Ectodermal cell (in vitro differentiated cells): ENCODE measurements at regions not wholly inside any gene's neighbourhood (a gene's known extent, or its start where the extent isn't known, plus 50 kb on each side); places are given as distances from the start of the nearest gene placed in this dataset.

Experiments
- H3K27ac ChIP-seq: 2 replicates; pipeline ENCODE4 v1.7.0; 2013; ENCODE audit warnings: mild to moderate bottlenecking, low read depth, low read length; ENCODE audit not compliant: insufficient read depth, poor library complexity, severe bottlenecking
- H3K27me3 ChIP-seq: 2 replicates; pipeline ENCODE4 v1.7.0; 2013; ENCODE audit warnings: mild to moderate bottlenecking, low read length; ENCODE audit not compliant: insufficient read depth, control insufficient read depth, poor library complexity, severe bottlenecking
- H3K36me3 ChIP-seq: one replicate; pipeline ENCODE4 v1.7.0; 2013; ENCODE audit warnings: low read length; ENCODE audit not compliant: control insufficient read depth, insufficient read depth
- H3K4me1 ChIP-seq: one replicate; pipeline ENCODE4 v1.7.0; 2013; ENCODE audit warnings: low read length; ENCODE audit not compliant: control insufficient read depth, insufficient read depth
- H3K4me3 ChIP-seq: 2 replicates; pipeline ENCODE4 v1.7.0; 2013; ENCODE audit warnings: low read depth, low read length, control low read depth; ENCODE audit not compliant: insufficient read depth
- H3K9me3 ChIP-seq: 2 replicates; pipeline ENCODE4 v1.7.0; 2013; ENCODE audit warnings: mild to moderate bottlenecking, low read length, moderate library complexity; ENCODE audit not compliant: control insufficient read depth
- WGBS, 2 experiments: methylation state at CpG; one replicate each; pipeline ENCODE4 v1.1.7; 2013; ENCODE audit warnings: missing lambda C conversion rate in 2 of 2; 5-methylcytosine and 5-hydroxymethylcytosine counted together

DNA sequence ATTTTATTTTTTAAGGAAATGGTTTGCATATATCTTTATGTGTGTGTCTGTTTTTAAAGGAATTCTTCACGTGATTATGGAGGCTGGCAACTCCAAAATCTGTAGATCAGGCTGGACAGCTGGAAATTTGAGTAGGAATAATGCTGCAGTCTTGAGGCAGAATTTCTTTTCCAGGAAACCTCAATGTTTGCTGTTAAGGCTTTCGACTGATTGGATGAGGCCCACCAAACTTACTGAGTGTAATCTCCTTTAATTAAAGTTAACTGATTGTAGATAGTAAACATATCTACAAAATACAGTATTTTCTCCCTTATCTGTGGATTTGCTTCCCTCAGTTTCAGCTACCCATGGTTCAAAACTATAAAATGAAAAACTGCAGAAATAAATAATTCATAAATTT is 883.1 kb downstream of the TTLL7 start:
- WGBS, 2 experiments: 95 to 96% methylated on average over 1 to 2 of the region's 2 CpGs

DNA sequence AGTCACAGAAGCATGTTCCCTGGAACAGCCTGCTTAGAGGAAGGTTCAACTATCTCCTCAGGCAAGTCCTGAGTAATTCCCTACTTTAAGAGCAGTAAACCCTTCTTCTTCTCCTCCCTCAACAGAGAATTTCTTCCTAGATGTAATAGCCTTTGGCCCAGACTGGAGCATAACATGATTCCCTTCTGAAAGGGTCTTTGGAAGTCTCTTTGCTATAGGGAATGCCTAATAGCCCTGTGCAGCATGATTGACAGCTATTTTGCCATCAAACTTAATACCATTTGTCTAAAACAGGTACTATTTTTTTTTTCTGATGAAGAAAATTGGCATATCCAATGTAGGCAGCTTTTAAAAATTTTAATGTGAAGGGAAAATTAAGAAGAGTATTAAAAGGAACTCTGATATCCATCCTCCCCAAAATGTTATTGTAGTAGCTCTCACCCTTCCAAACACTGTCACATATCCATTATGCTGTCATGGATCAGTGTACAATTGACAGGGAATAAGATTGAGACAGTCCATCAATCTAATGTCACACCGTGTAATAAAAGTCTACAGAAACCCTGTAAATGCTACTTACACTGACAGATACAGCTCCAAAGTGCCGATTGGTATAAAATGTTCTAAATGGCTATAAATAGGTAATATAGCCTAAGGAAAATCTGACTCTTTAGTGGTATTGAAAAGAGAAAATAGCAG is 884.6 kb downstream of the TTLL7 start:
- H3K36me3 ChIP-seq: no peaks in the 10 kb centered on the region
- H3K27ac ChIP-seq: no peak overlapping the region
- H3K9me3 ChIP-seq: no peaks in the 10 kb centered on the region
- whole genome bisulfite sequencing, 2 experiments: 100% methylated on average over 1 to 2 of the region's 2 CpGs
- no peak overlapping the region for H3K4me3 ChIP-seq
- no peaks in the 10 kb centered on the region for H3K4me1 ChIP-seq
- H3K27me3 ChIP-seq: no peaks in the 10 kb centered on the region

More for the DNA sequence above, 883.1 kb downstream of the TTLL7 start:
- no peak overlapping the region for H3K27ac ChIP-seq
- no peaks in the 10 kb centered on the region for H3K36me3 ChIP-seq
- H3K9me3 ChIP-seq: no peaks in the 10 kb centered on the region
- no peaks in the 10 kb centered on the region for H3K27me3 ChIP-seq
- no peak overlapping the region for H3K4me3 ChIP-seq
- no peaks in the 10 kb centered on the region for H3K4me1 ChIP-seq

- 85 to 92% methylated on average over 2 of the region's 2 CpGs for WGBS, 2 experiments
- H3K36me3 ChIP-seq: no peaks in the 10 kb centered on the region
These were observed 885.3 kb downstream of the TTLL7 start for GRCh38 chr1:83113652-83114051.

GRCh38 chr1:83112248-83112885 is 886.6 kb downstream of the TTLL7 start:
- WGBS, 2 experiments: 96 to 97% methylated on average over 1 to 2 of the region's 3 CpGs

More at GRCh38 chr1:83113652-83114051, 885.3 kb downstream of the TTLL7 start:
- Histone ChIP-seq H3K4me3 (no peak overlapping the region), H3K27ac (no peak overlapping the region), H3K4me1 (no peaks in the 10 kb centered on the region), H3K9me3 (no peaks in the 10 kb centered on the region), H3K27me3 (no peaks in the 10 kb centered on the region)

DNA sequence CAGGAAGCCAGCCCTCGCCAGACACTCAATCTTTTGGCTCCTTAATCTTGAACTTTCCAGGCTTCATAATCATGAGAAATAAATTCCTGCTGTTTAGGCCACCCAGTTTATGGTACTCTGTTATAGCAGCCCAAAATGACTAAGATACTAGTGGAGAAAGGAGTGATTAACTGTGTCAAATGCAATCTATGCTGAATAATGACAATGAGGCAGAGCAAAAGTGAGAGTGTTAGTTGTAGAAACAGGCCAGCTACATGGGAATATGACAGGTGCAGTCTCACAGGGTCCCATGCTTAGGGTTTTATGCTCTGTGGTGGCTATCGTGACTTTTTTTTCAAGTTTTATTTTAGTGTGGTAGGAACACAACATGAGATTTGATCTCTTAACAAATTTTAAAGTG is 888.8 kb downstream of the TTLL7 start:
- Histone ChIP-seq H3K27me3 (no peaks in the 10 kb centered on the region), H3K27ac (no peak overlapping the region), H3K36me3 (no peaks in the 10 kb centered on the region), H3K4me3 (no peak overlapping the region), H3K4me1 (no peaks in the 10 kb centered on the region), H3K9me3 (no peaks in the 10 kb centered on the region)
- WGBS, 2 experiments: 93 to 95% methylated on average over 1 to 2 of the region's 2 CpGs

More at GRCh38 chr1:83112248-83112885, 886.6 kb downstream of the TTLL7 start:
- no peaks in the 10 kb centered on the region for H3K36me3 ChIP-seq
- H3K27ac ChIP-seq: no peak overlapping the region
- no peak overlapping the region for H3K4me3 ChIP-seq
- H3K9me3 ChIP-seq: no peaks in the 10 kb centered on the region
- no peaks in the 10 kb centered on the region for H3K27me3 ChIP-seq
- no peaks in the 10 kb centered on the region for H3K4me1 ChIP-seq

DNA sequence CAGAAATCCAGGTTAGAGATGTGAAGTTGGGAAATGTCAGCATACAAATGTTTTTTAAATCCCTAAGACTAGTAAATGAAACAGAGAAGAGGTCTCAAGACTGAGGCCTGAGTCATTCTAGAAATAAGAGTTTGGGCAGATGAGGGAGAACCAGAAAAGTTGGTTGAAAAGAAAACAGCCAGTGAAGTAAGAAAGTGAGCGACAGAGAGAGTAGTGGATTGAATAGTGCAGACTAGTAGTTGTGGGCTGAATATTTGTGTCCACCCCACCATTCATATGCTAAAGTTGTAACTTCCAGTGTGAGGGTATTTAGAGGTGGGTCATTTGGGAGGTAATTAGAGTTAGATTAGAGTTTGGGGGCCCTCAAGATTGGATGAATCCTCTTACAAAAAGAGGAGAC is 889.2 kb downstream of the TTLL7 start:
- 92 to 100% methylated on average over 1 of the region's 1 CpG for WGBS, 2 experiments
- H3K27ac ChIP-seq: no peak overlapping the region
- no peaks in the 10 kb centered on the region for H3K27me3 ChIP-seq
- H3K4me1 ChIP-seq: no peaks in the 10 kb centered on the region
- H3K4me3 ChIP-seq: no peak overlapping the region
- no peaks in the 10 kb centered on the region for H3K9me3 ChIP-seq
- no peaks in the 10 kb centered on the region for H3K36me3 ChIP-seq

GRCh38 chr1:83104558-83104957 is 894.4 kb downstream of the TTLL7 start:
- H3K4me1 ChIP-seq: peaks cover 6% of the 10 kb centered on the region
- H3K9me3 ChIP-seq: no peaks in the 10 kb centered on the region
- H3K4me3 ChIP-seq: no peak overlapping the region
- WGBS, 2 experiments: 93 to 98% methylated on average over 2 of the region's 2 CpGs
- no peaks in the 10 kb centered on the region for H3K36me3 ChIP-seq
- H3K27ac ChIP-seq: no peak overlapping the region
- no peaks in the 10 kb centered on the region for H3K27me3 ChIP-seq

DNA sequence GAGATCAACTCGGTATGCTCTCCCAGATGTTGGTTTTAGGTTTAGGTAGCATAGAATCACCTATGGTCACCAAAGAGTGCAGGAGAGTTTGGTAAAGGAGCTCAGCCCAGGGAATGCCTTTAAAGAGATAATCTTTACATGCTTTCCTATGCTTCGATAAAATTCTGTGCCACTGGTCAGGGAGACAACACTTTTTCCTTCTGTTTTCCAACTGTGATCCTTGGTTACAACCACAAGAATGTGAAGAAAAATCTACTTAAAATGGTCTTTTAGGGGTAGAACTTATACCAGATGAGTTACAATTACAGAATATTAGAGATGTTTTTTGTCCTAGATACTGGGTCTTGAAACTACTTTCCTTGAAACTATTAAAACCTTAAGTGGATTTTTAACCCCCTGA is 895.6 kb downstream of the TTLL7 start:
- Histone ChIP-seq H3K4me3 (no peak overlapping the region), H3K4me1 (peaks cover 6% of the 10 kb centered on the region), H3K9me3 (no peaks in the 10 kb centered on the region), H3K27me3 (no peaks in the 10 kb centered on the region), H3K27ac (no peak overlapping the region), H3K36me3 (no peaks in the 10 kb centered on the region)
- 94 to 97% methylated on average over 2 of the region's 2 CpGs for WGBS, 2 experiments

DNA sequence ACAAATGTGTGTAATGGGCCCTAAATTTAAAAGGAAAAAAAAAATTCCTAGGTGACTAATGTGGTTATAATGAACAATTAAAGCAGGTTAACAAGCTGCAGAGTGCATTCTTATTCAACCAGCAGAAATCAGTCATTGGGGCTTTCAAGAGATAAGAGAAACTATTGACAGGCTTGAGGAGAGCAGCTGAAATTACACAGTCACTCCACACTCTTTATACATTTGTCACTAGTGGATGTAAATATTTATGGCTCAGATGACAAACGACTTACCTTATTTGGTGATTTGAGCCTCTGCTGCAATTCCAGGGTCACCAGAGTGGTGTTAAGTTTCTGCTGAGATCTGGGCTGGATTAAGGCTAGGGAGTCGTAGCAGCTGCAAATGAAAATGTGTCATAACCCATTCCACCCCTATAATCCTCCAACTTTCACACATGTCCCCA is 896.3 kb downstream of the TTLL7 start:
- Histone ChIP-seq H3K4me1 (peaks cover 6% of the 10 kb centered on the region), H3K27me3 (no peaks in the 10 kb centered on the region), H3K27ac (no peak overlapping the region), H3K36me3 (no peaks in the 10 kb centered on the region), H3K4me3 (no peak overlapping the region), H3K9me3 (no peaks in the 10 kb centered on the region)
- 67 to 72% methylated on average over 2 of the region's 2 CpGs for WGBS, 2 experiments

DNA sequence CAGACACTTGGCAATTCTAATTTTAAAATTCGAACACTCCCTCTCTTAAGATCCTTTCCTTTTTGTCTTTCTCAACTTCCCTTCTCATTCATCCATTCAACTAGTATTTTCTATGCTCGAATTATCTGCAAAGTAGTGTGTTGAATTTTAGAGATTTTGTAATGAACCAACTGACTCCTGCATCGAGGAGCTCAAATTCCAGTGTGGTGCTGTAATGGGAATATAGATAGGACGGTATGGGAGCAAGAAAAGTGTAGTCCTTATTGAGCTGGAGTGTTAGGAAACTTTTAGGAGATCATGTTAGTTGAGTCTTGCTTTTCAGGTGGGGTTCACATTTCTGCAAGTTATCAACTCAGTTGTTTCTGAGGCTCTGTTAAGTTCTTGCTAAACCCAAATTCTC is 897.5 kb downstream of the TTLL7 start:
- 91 to 93% methylated on average over 4 of the region's 4 CpGs for WGBS, 2 experiments
- H3K36me3 ChIP-seq: no peaks in the 10 kb centered on the region

More for the DNA sequence above, 897.5 kb downstream of the TTLL7 start:
- Histone ChIP-seq H3K4me1 (peaks cover 6% of the 10 kb centered on the region), H3K4me3 (no peak overlapping the region), H3K27ac (no peak overlapping the region), H3K27me3 (no peaks in the 10 kb centered on the region), H3K9me3 (no peaks in the 10 kb centered on the region)
